DND-41 (cell line): ENCODE measurements at regions not wholly inside any gene's neighbourhood (a gene's known extent, or its start where the extent isn't known, plus 50 kb on each side); places are given as distances from the start of the nearest gene placed in this dataset.

Source experiments
- ATAC-seq: fragments of 200-7000 bp; cut with Tn5 transposase; 3 replicates; pipeline ENCODE4 v1.9.1; 2021; ENCODE audit warnings: low read depth; ENCODE audit not compliant: insufficient read depth
- DNase-seq: peaks from one replicate; pipeline ENCODE4 v3.0.0-alpha.2; 2020
- H2AFZ ChIP-seq: 2 replicates; pipeline ENCODE4 v1.6.0; 2012; ENCODE audit warnings: low read depth, low read length
- H3K27ac ChIP-seq: 2 replicates; pipeline ENCODE4 v1.5.1; 2012; ENCODE audit warnings: low read length, inconsistent platforms
- H3K27me3 ChIP-seq: fragments of 200-600 bp; sonication (generic); 2 replicates; pipeline ENCODE4 v1.6.0; 2012; ENCODE audit warnings: low read length, mild to moderate bottlenecking, inconsistent platforms; ENCODE audit not compliant: insufficient read depth, poor library complexity
- H3K36me3 ChIP-seq: 2 replicates; pipeline ENCODE4 v1.5.1; 2012; ENCODE audit warnings: low read length, inconsistent platforms; ENCODE audit not compliant: insufficient read depth
- H3K4me1 ChIP-seq: 2 replicates; pipeline ENCODE4 v1.5.1; 2012; ENCODE audit warnings: mild to moderate bottlenecking, low read length; ENCODE audit not compliant: insufficient read depth
- H3K4me2 ChIP-seq: 2 replicates; pipeline ENCODE4 v1.6.0; 2012; ENCODE audit warnings: mild to moderate bottlenecking, moderate library complexity, low read length, inconsistent platforms; ENCODE audit not compliant: insufficient read depth
- H3K4me3 ChIP-seq, 2 experiments: fragments of 200-600 bp in 1 of 2; shearing (Covaris generic) in 1 of 2; 2 replicates each; pipeline ENCODE4 v1.5.1; 2012 to 2016; ENCODE audit warnings: inconsistent platforms in 2 of 2, low read length in 2 of 2, mild to moderate bottlenecking in 2 of 2, low read depth in 1 of 2, moderate library complexity in 1 of 2
- H3K79me2 ChIP-seq: 2 replicates; pipeline ENCODE4 v1.6.0; 2012; ENCODE audit warnings: low read length, inconsistent platforms; ENCODE audit not compliant: insufficient read depth
- H3K9ac ChIP-seq: 2 replicates; pipeline ENCODE4 v1.6.0; 2012; ENCODE audit warnings: low read depth, mild to moderate bottlenecking, inconsistent platforms, low read length, moderate library complexity
- H3K9me3 ChIP-seq: 2 replicates; pipeline ENCODE4 v1.5.1; 2012; ENCODE audit warnings: low read length, moderate library complexity, mild to moderate bottlenecking, inconsistent platforms; ENCODE audit not compliant: insufficient read depth, severe bottlenecking
- H4K20me1 ChIP-seq: 2 replicates; pipeline ENCODE4 v1.6.0; 2012; ENCODE audit warnings: low read length; ENCODE audit not compliant: insufficient read depth
- EZH2 ChIP-seq: IDR thresholded peaks from 3 replicates; pipeline ENCODE4 v1.6.1; 2012; ENCODE audit warnings: borderline replicate concordance, low read depth, mild to moderate bottlenecking, moderate library complexity, low read length, inconsistent platforms; ENCODE audit not compliant: severe bottlenecking
- TF ChIP-seq, protein P1 (sequence below): IDR thresholded peaks from 2 replicates; pipeline ENCODE4 v1.5.1; 2012; ENCODE audit warnings: borderline replicate concordance, low read length, moderate library complexity, mild to moderate bottlenecking; ENCODE audit not compliant: poor library complexity, severe bottlenecking; ENCODE audit errors: extremely low read depth

- Histone ChIP-seq H3K9ac (no peak overlapping the region), H2AFZ (no peak overlapping the region), H3K27me3 (no peaks in the 10 kb centered on the region), H3K4me3 (no peak overlapping the region), H4K20me1 (no peaks in the 10 kb centered on the region), H3K27ac (no peak overlapping the region), H3K4me2 (no peak overlapping the region), H3K36me3 (no peaks in the 10 kb centered on the region), H3K4me1 (no peaks in the 10 kb centered on the region), H3K9me3 (peaks cover 8% of the 10 kb centered on the region), H3K79me2 (no peaks in the 10 kb centered on the region)
- TF ChIP-seq, protein P1, sequence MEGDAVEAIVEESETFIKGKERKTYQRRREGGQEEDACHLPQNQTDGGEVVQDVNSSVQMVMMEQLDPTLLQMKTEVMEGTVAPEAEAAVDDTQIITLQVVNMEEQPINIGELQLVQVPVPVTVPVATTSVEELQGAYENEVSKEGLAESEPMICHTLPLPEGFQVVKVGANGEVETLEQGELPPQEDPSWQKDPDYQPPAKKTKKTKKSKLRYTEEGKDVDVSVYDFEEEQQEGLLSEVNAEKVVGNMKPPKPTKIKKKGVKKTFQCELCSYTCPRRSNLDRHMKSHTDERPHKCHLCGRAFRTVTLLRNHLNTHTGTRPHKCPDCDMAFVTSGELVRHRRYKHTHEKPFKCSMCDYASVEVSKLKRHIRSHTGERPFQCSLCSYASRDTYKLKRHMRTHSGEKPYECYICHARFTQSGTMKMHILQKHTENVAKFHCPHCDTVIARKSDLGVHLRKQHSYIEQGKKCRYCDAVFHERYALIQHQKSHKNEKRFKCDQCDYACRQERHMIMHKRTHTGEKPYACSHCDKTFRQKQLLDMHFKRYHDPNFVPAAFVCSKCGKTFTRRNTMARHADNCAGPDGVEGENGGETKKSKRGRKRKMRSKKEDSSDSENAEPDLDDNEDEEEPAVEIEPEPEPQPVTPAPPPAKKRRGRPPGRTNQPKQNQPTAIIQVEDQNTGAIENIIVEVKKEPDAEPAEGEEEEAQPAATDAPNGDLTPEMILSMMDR: no peak
- no peak for TF ChIP-seq EZH2
- DNase-seq: no peak
- ATAC-seq: no peak
These were observed 68.2 kb upstream of the THBS1 start for GRCh38 chr15:39512643-39513042.

GRCh38 chr15:39513936-39514335, 66.9 kb upstream of the THBS1 start:
- no peak for TF ChIP-seq EZH2
- TF ChIP-seq, protein P1: no peak
- Histone ChIP-seq H3K36me3 (no peaks in the 10 kb centered on the region), H3K27ac (no peak overlapping the region), H3K4me2 (no peak overlapping the region), H3K9ac (no peak overlapping the region), H3K9me3 (peaks cover 8% of the 10 kb centered on the region), H3K4me1 (no peaks in the 10 kb centered on the region), H2AFZ (no peak overlapping the region), H3K4me3 (no peak overlapping the region), H4K20me1 (no peaks in the 10 kb centered on the region), H3K79me2 (no peaks in the 10 kb centered on the region), H3K27me3 (peaks cover 4% of the 10 kb centered on the region)
- ATAC-seq (no peak), DNase-seq (no peak)

DNA sequence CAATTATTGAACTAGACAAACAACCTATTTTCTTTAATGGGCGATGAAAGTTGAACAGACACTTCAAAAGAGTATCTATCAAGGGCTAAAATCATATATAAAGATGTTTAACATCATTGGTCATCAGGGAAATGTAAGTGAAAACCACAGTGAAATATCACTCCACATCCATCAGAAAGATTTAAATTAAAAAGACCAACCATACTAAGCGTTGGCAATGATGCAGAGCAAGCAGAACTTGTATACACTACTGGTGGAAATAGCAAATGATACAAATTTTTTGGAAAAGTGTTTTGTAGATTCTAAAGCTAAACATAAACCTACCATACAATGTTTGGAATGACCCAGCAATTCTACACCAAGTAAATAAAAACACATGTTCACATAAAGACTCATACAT, 65.9 kb upstream of the THBS1 start:
- no peak overlapping the region for H3K4me2 ChIP-seq
- no peaks in the 10 kb centered on the region for H3K4me1 ChIP-seq
- no peak for DNase-seq
- H3K27ac ChIP-seq: no peak overlapping the region
- H4K20me1 ChIP-seq: no peaks in the 10 kb centered on the region
- no peak overlapping the region for H2AFZ ChIP-seq
- H3K79me2 ChIP-seq: no peaks in the 10 kb centered on the region
- peaks cover 8% of the 10 kb centered on the region for H3K9me3 ChIP-seq
- no peak overlapping the region for H3K9ac ChIP-seq
- H3K27me3 ChIP-seq: peaks cover 4% of the 10 kb centered on the region
- no peak for TF ChIP-seq EZH2
- TF ChIP-seq, protein P1: no peak
- no peak overlapping the region for H3K4me3 ChIP-seq
- H3K36me3 ChIP-seq: no peaks in the 10 kb centered on the region
- ATAC-seq: no peak

GRCh38 chr15:39515765-39516164, 65.1 kb upstream of the THBS1 start:
- Histone ChIP-seq H4K20me1 (no peaks in the 10 kb centered on the region), H3K27ac (no peak overlapping the region), H3K4me2 (no peak overlapping the region), H3K79me2 (no peaks in the 10 kb centered on the region), H2AFZ (no peak overlapping the region), H3K27me3 (peaks cover 4% of the 10 kb centered on the region), H3K4me1 (no peaks in the 10 kb centered on the region), H3K9ac (no peak overlapping the region), H3K36me3 (no peaks in the 10 kb centered on the region), H3K9me3 (peaks cover 8% of the 10 kb centered on the region), H3K4me3 (no peak overlapping the region)
- TF ChIP-seq EZH2: no peak
- TF ChIP-seq, protein P1: no peak
- ATAC-seq (no peak), DNase-seq (no peak)
